Uterus (tissue), 3 donors: ENCODE measurements at regions not wholly inside any gene's neighbourhood (a gene's known extent, or its start where the extent isn't known, plus 50 kb on each side); places are given as distances from the start of the nearest gene placed in this dataset.

Source experiments
- DNase-seq, 2 donors: peaks; one replicate each; pipeline ENCODE4 v3.0.0-alpha.2; 2019 to 2020
- H3K27ac ChIP-seq, 2 donors: fragments of 200-600 bp; sonication (generic); 1 replicate in 1 of 2; 2 replicates in 1 of 2; pipeline ENCODE4 v1.5.1; 2016 to 2018
- H3K27me3 ChIP-seq, 2 donors: fragments of 200-600 bp; sonication (generic); one replicate each; pipeline ENCODE4 v1.5.1; 2018 to 2019; ENCODE audit warnings: control low read depth in 1 of 2
- H3K36me3 ChIP-seq, 2 donors: fragments of 200-600 bp; sonication (generic); one replicate each; pipeline ENCODE4 v1.5.1; 2019; ENCODE audit warnings: control low read depth in 1 of 2
- H3K4me1 ChIP-seq, 2 donors: fragments of 200-600 bp; sonication (generic); one replicate each; pipeline ENCODE4 v1.5.1; 2018 to 2019; ENCODE audit warnings: control low read depth in 1 of 2
- H3K4me3 ChIP-seq, 2 donors: fragments of 200-600 bp; sonication (generic); 1 replicate in 1 of 2; 2 replicates in 1 of 2; pipeline ENCODE4 v1.5.1; 2018 to 2019; ENCODE audit warnings: mild to moderate bottlenecking in 1 of 2
- H3K9me3 ChIP-seq, 2 donors: fragments of 200-600 bp; sonication (generic); one replicate each; pipeline ENCODE4 v1.5.1; 2019; ENCODE audit warnings: control low read depth in 1 of 2
- POLR2A ChIP-seq, 2 donors: fragments of 450-650 bp; IDR thresholded peaks; one replicate each; pipeline ENCODE4 v1.6.1; 2016; ENCODE audit warnings: antibody characterized with exemption in 2 of 2, mild to moderate bottlenecking in 1 of 2, moderate library complexity in 1 of 2
- intact Hi-C: fragments of 100-400 bp; cut with DNase I; formaldehyde crosslinking; loops from one replicate; pipeline ENCODE4 v1.15.1; 2023; ENCODE audit warnings: low total_unique reads
- TF ChIP-seq, protein P1 (sequence below), 4 experiments: fragments of 200-600 bp in 2 of 4; fragments of 450-650 bp in 2 of 4; sonication (generic) in 2 of 4; IDR thresholded peaks; one replicate each; pipeline ENCODE4 v1.5.1; 2016 to 2019; ENCODE audit warnings: antibody characterized with exemption in 4 of 4, mild to moderate bottlenecking in 2 of 4, moderate library complexity in 1 of 4
- donor health status: DM: yes; HTN: yes; CAD: no.

DNA sequence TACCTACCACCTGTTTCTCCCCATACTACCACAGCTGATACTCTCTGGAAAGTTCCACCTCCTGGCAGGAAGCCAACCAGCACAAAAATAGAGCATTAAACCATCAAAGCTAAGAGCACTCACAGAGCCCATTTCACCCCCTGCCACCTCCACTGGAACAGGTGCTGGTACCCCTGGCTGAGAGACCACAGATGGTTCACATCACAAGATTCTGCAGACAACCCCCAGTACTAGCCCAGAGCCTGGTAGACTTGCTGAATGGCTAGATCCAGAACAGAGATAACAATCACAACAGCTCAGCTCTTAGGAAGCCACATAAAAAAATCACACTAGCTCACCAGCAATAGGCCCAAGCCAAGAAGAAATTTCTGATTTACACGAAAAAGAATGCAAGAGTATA lies 855.2 kb downstream of the FSCB start:
- no peak overlapping the region for H3K4me3 ChIP-seq
- DNase-seq = no peak
- no peaks in the 10 kb centered on the region for H3K36me3 ChIP-seq
- no peak for TF ChIP-seq POLR2A (IDR thresholded peaks at IDR 0.05)
- TF ChIP-seq, protein P1, sequence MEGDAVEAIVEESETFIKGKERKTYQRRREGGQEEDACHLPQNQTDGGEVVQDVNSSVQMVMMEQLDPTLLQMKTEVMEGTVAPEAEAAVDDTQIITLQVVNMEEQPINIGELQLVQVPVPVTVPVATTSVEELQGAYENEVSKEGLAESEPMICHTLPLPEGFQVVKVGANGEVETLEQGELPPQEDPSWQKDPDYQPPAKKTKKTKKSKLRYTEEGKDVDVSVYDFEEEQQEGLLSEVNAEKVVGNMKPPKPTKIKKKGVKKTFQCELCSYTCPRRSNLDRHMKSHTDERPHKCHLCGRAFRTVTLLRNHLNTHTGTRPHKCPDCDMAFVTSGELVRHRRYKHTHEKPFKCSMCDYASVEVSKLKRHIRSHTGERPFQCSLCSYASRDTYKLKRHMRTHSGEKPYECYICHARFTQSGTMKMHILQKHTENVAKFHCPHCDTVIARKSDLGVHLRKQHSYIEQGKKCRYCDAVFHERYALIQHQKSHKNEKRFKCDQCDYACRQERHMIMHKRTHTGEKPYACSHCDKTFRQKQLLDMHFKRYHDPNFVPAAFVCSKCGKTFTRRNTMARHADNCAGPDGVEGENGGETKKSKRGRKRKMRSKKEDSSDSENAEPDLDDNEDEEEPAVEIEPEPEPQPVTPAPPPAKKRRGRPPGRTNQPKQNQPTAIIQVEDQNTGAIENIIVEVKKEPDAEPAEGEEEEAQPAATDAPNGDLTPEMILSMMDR (IDR thresholded peaks at IDR 0.05) = no peak
- H3K4me1 ChIP-seq = no peaks in the 10 kb centered on the region
- no peaks in the 10 kb centered on the region for H3K27me3 ChIP-seq
- intact Hi-C loops = no loop called here
- no peak overlapping the region for H3K27ac ChIP-seq
- H3K9me3 ChIP-seq = no peaks in the 10 kb centered on the region

GRCh38 chr14:43651185-43651787 lies 855.8 kb downstream of the FSCB start:
- intact Hi-C loops = no loop called here
- Histone ChIP-seq H3K9me3 (no peaks in the 10 kb centered on the region), H3K4me1 (no peaks in the 10 kb centered on the region), H3K36me3 (no peaks in the 10 kb centered on the region), H3K27ac (no peak overlapping the region), H3K4me3 (no peak overlapping the region), H3K27me3 (no peaks in the 10 kb centered on the region)
- TF ChIP-seq POLR2A (IDR thresholded peaks at IDR 0.05) = no peak
- TF ChIP-seq, protein P1 (IDR thresholded peaks at IDR 0.05) = no peak
- DNase-seq = no peak

DNA sequence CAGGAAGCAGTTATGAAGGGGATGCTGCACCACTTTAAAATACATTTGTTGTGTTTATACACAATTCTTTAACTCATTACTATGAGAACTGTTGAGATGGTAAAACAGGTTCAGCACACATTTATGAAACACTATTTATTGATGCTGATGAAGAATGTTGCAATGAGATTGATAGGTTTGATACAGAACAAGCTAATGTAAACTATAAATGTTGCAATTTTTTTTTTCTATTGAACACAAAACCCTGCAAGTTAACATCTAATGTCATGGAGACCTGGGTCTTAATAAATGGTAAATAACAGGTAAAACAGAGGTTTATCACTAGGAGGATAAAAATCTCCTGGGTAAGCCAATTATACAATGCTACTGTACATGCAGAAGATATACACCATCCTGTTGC lies 857.6 kb downstream of the FSCB start:
- TF ChIP-seq POLR2A (IDR thresholded peaks at IDR 0.05) = no peak
- TF ChIP-seq, protein P1 (IDR thresholded peaks at IDR 0.05) = no peak
- H3K27ac ChIP-seq = no peak overlapping the region
- H3K4me3 ChIP-seq = no peak overlapping the region
- no peaks in the 10 kb centered on the region for H3K9me3 ChIP-seq
- DNase-seq = no peak
- intact Hi-C loops = no loop called here
- H3K36me3 ChIP-seq = no peaks in the 10 kb centered on the region
- no peaks in the 10 kb centered on the region for H3K27me3 ChIP-seq
- H3K4me1 ChIP-seq = no peaks in the 10 kb centered on the region

DNA sequence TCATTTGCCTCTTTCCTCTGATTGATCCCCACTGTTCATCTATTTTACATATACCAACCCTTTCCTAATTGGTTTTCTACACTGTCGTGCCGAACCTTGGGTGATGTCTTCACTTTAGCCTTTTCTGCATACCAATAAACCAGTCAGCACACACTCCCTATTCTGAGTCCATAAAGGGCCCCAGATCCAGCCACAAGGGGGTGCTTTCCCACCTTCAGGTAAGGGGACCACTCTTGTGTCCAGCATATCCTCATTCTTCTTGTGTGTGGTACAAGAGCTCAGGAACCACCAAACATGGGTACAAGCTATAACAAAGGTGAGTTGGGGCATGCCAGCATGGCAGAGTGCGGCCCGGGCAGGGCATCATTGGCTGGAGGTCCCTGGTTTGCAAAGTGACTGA lies 859.8 kb downstream of the FSCB start:
- Histone ChIP-seq H3K27me3 (no peaks in the 10 kb centered on the region), H3K4me1 (no peaks in the 10 kb centered on the region), H3K36me3 (no peaks in the 10 kb centered on the region), H3K4me3 (no peak overlapping the region), H3K27ac (no peak overlapping the region), H3K9me3 (no peaks in the 10 kb centered on the region)
- DNase-seq = no peak
- intact Hi-C loops = no loop called here
- TF ChIP-seq, protein P1 (IDR thresholded peaks at IDR 0.05) = no peak
- no peak for TF ChIP-seq POLR2A (IDR thresholded peaks at IDR 0.05)

DNA sequence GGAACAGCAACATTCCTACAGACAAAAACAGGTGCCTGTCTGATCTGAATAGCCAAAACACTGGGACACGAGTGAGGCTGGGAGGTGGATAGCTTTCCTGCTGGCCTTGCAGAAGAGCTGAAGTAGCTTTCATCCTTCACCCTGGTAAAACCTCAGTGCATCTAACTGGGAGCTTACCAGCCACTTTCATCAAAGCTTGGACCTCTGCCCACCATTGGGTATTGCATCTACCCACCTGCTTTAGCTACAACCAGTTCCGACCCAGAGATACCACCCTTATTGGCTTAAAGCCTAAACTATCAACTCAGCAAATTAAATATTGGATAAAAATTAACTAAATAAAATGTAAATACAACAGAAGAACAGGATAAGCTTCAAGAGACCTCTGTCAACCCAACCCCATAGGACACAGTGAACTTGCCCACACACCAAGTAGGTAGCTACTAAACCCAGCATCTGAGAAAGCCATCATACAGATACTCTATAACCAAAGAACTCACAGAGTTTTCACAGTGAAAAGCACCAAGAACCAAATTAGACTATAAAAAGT lies 866.3 kb downstream of the FSCB start:
- Histone ChIP-seq H3K36me3 (no peaks in the 10 kb centered on the region), H3K9me3 (no peaks in the 10 kb centered on the region), H3K4me1 (no peaks in the 10 kb centered on the region), H3K4me3 (no peak overlapping the region), H3K27ac (no peak overlapping the region), H3K27me3 (no peaks in the 10 kb centered on the region)
- no peak for TF ChIP-seq POLR2A (IDR thresholded peaks at IDR 0.05)
- TF ChIP-seq, protein P1 (IDR thresholded peaks at IDR 0.05) = no peak
- intact Hi-C loops = no loop called here
- DNase-seq = no peak
